DND-41 (cell line): ENCODE measurements at regions not wholly inside any gene's neighbourhood (a gene's known extent, or its start where the extent isn't known, plus 50 kb on each side); places are given as distances from the start of the nearest gene placed in this dataset.

ENCODE experiments used
- ATAC-seq: fragments of 200-7000 bp; cut with Tn5 transposase; 3 replicates; pipeline ENCODE4 v1.9.1; 2021; ENCODE audit warnings: low read depth; ENCODE audit not compliant: insufficient read depth
- DNase-seq: peaks from one replicate; pipeline ENCODE4 v3.0.0-alpha.2; 2020
- H2AFZ ChIP-seq: 2 replicates; pipeline ENCODE4 v1.6.0; 2012; ENCODE audit warnings: low read depth, low read length
- H3K27ac ChIP-seq: 2 replicates; pipeline ENCODE4 v1.5.1; 2012; ENCODE audit warnings: low read length, inconsistent platforms
- H3K27me3 ChIP-seq: fragments of 200-600 bp; sonication (generic); 2 replicates; pipeline ENCODE4 v1.6.0; 2012; ENCODE audit warnings: low read length, mild to moderate bottlenecking, inconsistent platforms; ENCODE audit not compliant: insufficient read depth, poor library complexity
- H3K36me3 ChIP-seq: 2 replicates; pipeline ENCODE4 v1.5.1; 2012; ENCODE audit warnings: low read length, inconsistent platforms; ENCODE audit not compliant: insufficient read depth
- H3K4me1 ChIP-seq: 2 replicates; pipeline ENCODE4 v1.5.1; 2012; ENCODE audit warnings: mild to moderate bottlenecking, low read length; ENCODE audit not compliant: insufficient read depth
- H3K4me2 ChIP-seq: 2 replicates; pipeline ENCODE4 v1.6.0; 2012; ENCODE audit warnings: mild to moderate bottlenecking, moderate library complexity, low read length, inconsistent platforms; ENCODE audit not compliant: insufficient read depth
- H3K4me3 ChIP-seq, 2 experiments: fragments of 200-600 bp in 1 of 2; shearing (Covaris generic) in 1 of 2; 2 replicates each; pipeline ENCODE4 v1.5.1; 2012 to 2016; ENCODE audit warnings: inconsistent platforms in 2 of 2, low read length in 2 of 2, mild to moderate bottlenecking in 2 of 2, low read depth in 1 of 2, moderate library complexity in 1 of 2
- H3K79me2 ChIP-seq: 2 replicates; pipeline ENCODE4 v1.6.0; 2012; ENCODE audit warnings: low read length, inconsistent platforms; ENCODE audit not compliant: insufficient read depth
- H3K9ac ChIP-seq: 2 replicates; pipeline ENCODE4 v1.6.0; 2012; ENCODE audit warnings: low read depth, mild to moderate bottlenecking, inconsistent platforms, low read length, moderate library complexity
- H3K9me3 ChIP-seq: 2 replicates; pipeline ENCODE4 v1.5.1; 2012; ENCODE audit warnings: low read length, moderate library complexity, mild to moderate bottlenecking, inconsistent platforms; ENCODE audit not compliant: insufficient read depth, severe bottlenecking
- H4K20me1 ChIP-seq: 2 replicates; pipeline ENCODE4 v1.6.0; 2012; ENCODE audit warnings: low read length; ENCODE audit not compliant: insufficient read depth
- CTCF ChIP-seq: IDR thresholded peaks from 2 replicates; pipeline ENCODE4 v1.5.1; 2012; ENCODE audit warnings: borderline replicate concordance, low read length, moderate library complexity, mild to moderate bottlenecking; ENCODE audit not compliant: poor library complexity, severe bottlenecking; ENCODE audit errors: extremely low read depth
- EZH2 ChIP-seq: IDR thresholded peaks from 3 replicates; pipeline ENCODE4 v1.6.1; 2012; ENCODE audit warnings: borderline replicate concordance, low read depth, mild to moderate bottlenecking, moderate library complexity, low read length, inconsistent platforms; ENCODE audit not compliant: severe bottlenecking

- Histone ChIP-seq H3K27ac (no peak overlapping the region), H3K27me3 (no peaks in the 10 kb centered on the region), H4K20me1 (no peaks in the 10 kb centered on the region), H3K36me3 (no peaks in the 10 kb centered on the region), H3K4me1 (no peaks in the 10 kb centered on the region), H3K4me2 (no peak overlapping the region), H2AFZ (no peak overlapping the region), H3K9me3 (no peaks in the 10 kb centered on the region), H3K9ac (no peak overlapping the region), H3K79me2 (no peaks in the 10 kb centered on the region), H3K4me3 (no peak overlapping the region)
- ATAC-seq (no peak), DNase-seq (no peak)
- TF ChIP-seq CTCF (no peak), EZH2 (no peak)
Measured at GRCh38 chr6:140370976-140371870, 996.8 kb upstream of the CITED2 start.

GRCh38 chr6:140370441-140370840, 996.0 kb upstream of the CITED2 start:
- TF ChIP-seq CTCF = no peak
- no peak for TF ChIP-seq EZH2
- Histone ChIP-seq H3K27me3 (no peaks in the 10 kb centered on the region), H2AFZ (no peak overlapping the region), H4K20me1 (no peaks in the 10 kb centered on the region), H3K79me2 (no peaks in the 10 kb centered on the region), H3K36me3 (no peaks in the 10 kb centered on the region), H3K9me3 (no peaks in the 10 kb centered on the region), H3K4me3 (no peak overlapping the region), H3K4me2 (no peak overlapping the region), H3K27ac (no peak overlapping the region), H3K4me1 (no peaks in the 10 kb centered on the region), H3K9ac (no peak overlapping the region)
- ATAC-seq (no peak), DNase-seq (no peak)

GRCh38 chr6:140366991-140367390, 992.5 kb upstream of the CITED2 start:
- H3K79me2 ChIP-seq = no peaks in the 10 kb centered on the region
- H4K20me1 ChIP-seq = no peaks in the 10 kb centered on the region
- DNase-seq (no peak), ATAC-seq (no peak)
- H3K9ac ChIP-seq = no peak overlapping the region
- no peak overlapping the region for H3K27ac ChIP-seq
- no peak overlapping the region for H3K4me2 ChIP-seq
- H3K9me3 ChIP-seq = peaks cover 7% of the 10 kb centered on the region
- no peak overlapping the region for H3K4me3 ChIP-seq
- H3K4me1 ChIP-seq = no peaks in the 10 kb centered on the region
- TF ChIP-seq CTCF (no peak), EZH2 (no peak)
- no peaks in the 10 kb centered on the region for H3K36me3 ChIP-seq
- H2AFZ ChIP-seq = no peak overlapping the region
- H3K27me3 ChIP-seq = no peaks in the 10 kb centered on the region
